ENCODE measurements at regions not wholly inside any gene's neighbourhood (a gene's known extent, or its start where the extent isn't known, plus 50 kb on each side); places are given as distances from the start of the nearest gene placed in this dataset.

GRCh38 chr3:170644711-170645110, 58.8 kb upstream of the SLC7A14 start:
- Mint-ChIP-seq H3K4me1 (ENCODE audit: low read depth, unreplicated experiment) (peaks cover 8% of the 10 kb centered on the region), H3K9me3 (ENCODE audit: unreplicated experiment) (peaks cover 21% of the 10 kb centered on the region), H3K36me3 (ENCODE audit: low read depth, unreplicated experiment) (peaks cover 2% of the 10 kb centered on the region), H3K27ac (ENCODE audit: unreplicated experiment) (no peak overlapping the region), H3K27me3 (ENCODE audit: low read depth, unreplicated experiment) (peaks cover 14% of the 10 kb centered on the region), H3K4me3 (ENCODE audit: unreplicated experiment) (no peak overlapping the region)
- Histone ChIP-seq H3K9me3 (ENCODE audit: insufficient read depth, low read depth, low read length) (no peaks in the 10 kb centered on the region), H3K36me3 (ENCODE audit: insufficient read depth, low read length) (no peaks in the 10 kb centered on the region), H3K9ac (ENCODE audit: low read length) (no peak overlapping the region), H3K4me2 (ENCODE audit: low read length) (no peak overlapping the region), H3K27me3 (ENCODE audit: insufficient read depth, low read length) (peaks cover 2% of the 10 kb centered on the region), H3K79me2 (ENCODE audit: insufficient read depth, low read length) (no peaks in the 10 kb centered on the region), H3K4me1 (ENCODE audit: insufficient read depth, low read length) (no peaks in the 10 kb centered on the region), H2AFZ (ENCODE audit: low read depth, low read length) (no peak overlapping the region), H3K27ac (ENCODE audit: low read depth, low read length) (no peak overlapping the region), H3K4me3 (ENCODE audit: insufficient read depth, low read depth, low read length) (no peak overlapping the region), H4K20me1 (ENCODE audit: insufficient read depth, low read length) (no peaks in the 10 kb centered on the region)
- FAIRE-seq (no peak), DNase-seq (ENCODE audit: low read depth) (no peak)
- no peak for TF ChIP-seq CTCF (IDR thresholded peaks at IDR 0.05; ENCODE audit: insufficient read depth, low read depth, low read length)
- TF ChIP-seq EZH2 (IDR thresholded peaks at IDR 0.05; ENCODE audit: insufficient read depth, low read length), result no peak

- FAIRE-seq (no peak), DNase-seq (ENCODE audit: low read depth) (no peak)
- TF ChIP-seq EZH2 (IDR thresholded peaks at IDR 0.05; ENCODE audit: insufficient read depth, low read length), result no peak
- TF ChIP-seq CTCF (IDR thresholded peaks at IDR 0.05; ENCODE audit: insufficient read depth, low read depth, low read length), result no peak
- H3K27me3 ChIP-seq (ENCODE audit: insufficient read depth, low read length), result peaks cover 2% of the 10 kb centered on the region
- H3K9ac ChIP-seq (ENCODE audit: low read length), result no peak overlapping the region
- no peaks in the 10 kb centered on the region for H4K20me1 ChIP-seq (ENCODE audit: insufficient read depth, low read length)
- peaks cover 8% of the 10 kb centered on the region for H3K4me1 Mint-ChIP-seq (ENCODE audit: low read depth, unreplicated experiment)
- H3K4me1 ChIP-seq (ENCODE audit: insufficient read depth, low read length), result no peaks in the 10 kb centered on the region
- no peak overlapping the region for H2AFZ ChIP-seq (ENCODE audit: low read depth, low read length)
- H3K79me2 ChIP-seq (ENCODE audit: insufficient read depth, low read length), result no peaks in the 10 kb centered on the region
- H3K27ac ChIP-seq (ENCODE audit: low read depth, low read length), result no peak overlapping the region
- peaks cover 21% of the 10 kb centered on the region for H3K9me3 Mint-ChIP-seq (ENCODE audit: unreplicated experiment)
- H3K9me3 ChIP-seq (ENCODE audit: insufficient read depth, low read depth, low read length), result no peaks in the 10 kb centered on the region
- no peak overlapping the region for H3K4me3 ChIP-seq (ENCODE audit: insufficient read depth, low read depth, low read length)
- no peaks in the 10 kb centered on the region for H3K36me3 ChIP-seq (ENCODE audit: insufficient read depth, low read length)
- H3K4me3 Mint-ChIP-seq (ENCODE audit: unreplicated experiment), result no peak overlapping the region
- peaks cover 2% of the 10 kb centered on the region for H3K36me3 Mint-ChIP-seq (ENCODE audit: low read depth, unreplicated experiment)
- H3K27ac Mint-ChIP-seq (ENCODE audit: unreplicated experiment), result no peak overlapping the region
- no peak overlapping the region for H3K4me2 ChIP-seq (ENCODE audit: low read length)
- peaks cover 12% of the 10 kb centered on the region for H3K27me3 Mint-ChIP-seq (ENCODE audit: low read depth, unreplicated experiment)
Measured at GRCh38 chr3:170643831-170644230, 58.0 kb upstream of the SLC7A14 start.

DNA sequence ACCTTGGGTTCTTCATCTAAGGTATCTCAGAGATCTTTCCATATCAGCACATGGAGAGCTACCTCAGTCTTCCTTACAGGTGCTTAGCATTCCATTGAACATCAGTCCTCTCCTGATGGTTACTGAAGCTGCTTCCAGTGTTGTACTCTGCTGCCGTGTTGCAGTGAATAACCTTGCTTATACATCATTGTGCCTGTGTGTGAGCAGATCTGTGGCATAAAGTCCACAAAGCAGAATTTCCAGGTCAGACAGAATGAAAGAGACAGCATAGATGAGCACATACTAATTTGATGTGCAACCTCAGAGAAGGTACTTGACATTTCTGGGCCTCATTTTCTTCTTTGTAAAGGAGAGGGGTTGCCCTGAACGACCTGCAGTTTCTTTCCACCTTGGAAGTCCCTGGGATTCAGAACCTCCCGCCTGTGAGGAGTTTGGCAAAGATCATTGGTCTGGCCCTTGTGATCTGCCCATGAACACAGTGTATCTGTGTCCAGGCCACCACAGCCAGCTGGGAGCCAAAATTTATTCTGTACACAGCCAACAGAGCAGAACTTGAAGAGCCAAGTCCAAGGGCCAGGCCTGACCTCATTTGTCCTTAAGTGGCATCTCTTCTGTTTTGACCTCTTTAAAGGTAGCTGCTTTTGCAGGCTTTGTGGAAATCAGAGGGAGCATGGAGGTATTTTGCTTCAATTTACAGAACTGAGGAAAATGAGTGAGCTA, 57.2 kb upstream of the SLC7A14 start:
- TF ChIP-seq CTCF (IDR thresholded peaks at IDR 0.05; ENCODE audit: insufficient read depth, low read depth, low read length), result no peak
- TF ChIP-seq EZH2 (IDR thresholded peaks at IDR 0.05; ENCODE audit: insufficient read depth, low read length), result no peak
- Mint-ChIP-seq H3K4me1 (ENCODE audit: low read depth, unreplicated experiment) (peaks cover 8% of the 10 kb centered on the region), H3K36me3 (ENCODE audit: low read depth, unreplicated experiment) (peaks cover 2% of the 10 kb centered on the region), H3K27me3 (ENCODE audit: low read depth, unreplicated experiment) (peaks cover 9% of the 10 kb centered on the region), H3K4me3 (ENCODE audit: unreplicated experiment) (no peak overlapping the region), H3K9me3 (ENCODE audit: unreplicated experiment) (peaks cover 20% of the 10 kb centered on the region), H3K27ac (ENCODE audit: unreplicated experiment) (no peak overlapping the region)
- H3K27me3 ChIP-seq (ENCODE audit: insufficient read depth, low read length), result peaks cover 2% of the 10 kb centered on the region
- H4K20me1 ChIP-seq (ENCODE audit: insufficient read depth, low read length), result no peaks in the 10 kb centered on the region
- H3K27ac ChIP-seq (ENCODE audit: low read depth, low read length), result no peak overlapping the region
- H3K4me1 ChIP-seq (ENCODE audit: insufficient read depth, low read length), result no peaks in the 10 kb centered on the region
- H3K36me3 ChIP-seq (ENCODE audit: insufficient read depth, low read length), result no peaks in the 10 kb centered on the region
- H3K79me2 ChIP-seq (ENCODE audit: insufficient read depth, low read length), result no peaks in the 10 kb centered on the region
- no peak for FAIRE-seq
- H3K4me3 ChIP-seq (ENCODE audit: insufficient read depth, low read depth, low read length), result no peak overlapping the region
- H3K4me2 ChIP-seq (ENCODE audit: low read length), result no peak overlapping the region
- DNase-seq (ENCODE audit: low read depth), result no peak
- no peak overlapping the region for H3K9ac ChIP-seq (ENCODE audit: low read length)
- H3K9me3 ChIP-seq (ENCODE audit: insufficient read depth, low read depth, low read length), result no peaks in the 10 kb centered on the region
- H2AFZ ChIP-seq (ENCODE audit: low read depth, low read length), result no peak overlapping the region
